OCI-LY3 (cell line): ENCODE measurements at regions not wholly inside any gene's neighbourhood (a gene's known extent, or its start where the extent isn't known, plus 50 kb on each side); places are given as distances from the start of the nearest gene placed in this dataset.

ENCODE experiments used
- H2AFZ ChIP-seq: fragments of 200-600, 300-600 bp; shearing (Covaris generic); 2 replicates; pipeline ENCODE4 v1.6.0; 2014; ENCODE audit warnings: antibody characterized with exemption, low read depth, low read length
- H3K27ac ChIP-seq: fragments of 200-600, 300-600 bp; sonication (generic); 2 replicates; pipeline ENCODE4 v1.5.1; 2014; ENCODE audit warnings: mild to moderate bottlenecking, low read length, moderate library complexity, mixed read lengths
- H3K27me3 ChIP-seq: fragments of 200-600, 300-600 bp; sonication (generic); 2 replicates; pipeline ENCODE4 v1.6.1; 2014; ENCODE audit warnings: low read depth, low read length, mixed read lengths
- H3K36me3 ChIP-seq: fragments of 200-600, 300-600 bp; sonication (generic); replicated peaks from 2 replicates; pipeline ENCODE3; 2014; ENCODE audit warnings: low read depth, low read length, mixed read lengths
- H3K4me1 ChIP-seq: fragments of 300-600, 200-600 bp; sonication (generic); 2 replicates; pipeline ENCODE4 v1.6.1; 2014; ENCODE audit warnings: low read length, mixed read lengths
- H3K4me2 ChIP-seq: fragments of 200-600, 300-600 bp; sonication (generic); 2 replicates; pipeline ENCODE4 v1.6.1; 2014; ENCODE audit warnings: low read length, mixed read lengths
- H3K4me3 ChIP-seq: fragments of 300-600, 200-600 bp; sonication (generic); 2 replicates; pipeline ENCODE4 v1.5.1; 2014; ENCODE audit warnings: antibody characterized with exemption, mild to moderate bottlenecking, low read length, moderate library complexity
- H3K79me2 ChIP-seq: fragments of 300-600, 200-600 bp; shearing (Covaris generic); 2 replicates; pipeline ENCODE4 v1.6.1; 2014; ENCODE audit warnings: mild to moderate bottlenecking, low read length, mixed read lengths
- H3K9ac ChIP-seq: fragments of 300-600, 200-600 bp; shearing (Covaris generic); 2 replicates; pipeline ENCODE4 v1.6.0; 2014; ENCODE audit warnings: mild to moderate bottlenecking, low read length, moderate library complexity
- H3K9me3 ChIP-seq: fragments of 200-600, 300-600 bp; shearing (Covaris generic); 2 replicates; pipeline ENCODE4 v1.6.1; 2014; ENCODE audit warnings: low read length, mixed read lengths; ENCODE audit not compliant: insufficient read depth
- H4K20me1 ChIP-seq: fragments of 200-600, 300-600 bp; sonication (generic); 2 replicates; pipeline ENCODE4 v1.6.1; 2016; ENCODE audit warnings: low read length, mixed read lengths; ENCODE audit not compliant: insufficient read depth
- EZH2phosphoT487 ChIP-seq: fragments of 200-600 bp; shearing (Covaris generic); IDR thresholded peaks from 2 replicates; pipeline ENCODE4 v1.6.1; 2018; ENCODE audit warnings: antibody characterized with exemption, mixed run types, low read depth
- TF ChIP-seq, protein P1 (sequence below): fragments of 200-600, 300-600 bp; sonication (generic); IDR thresholded peaks from 2 replicates; pipeline ENCODE4 v1.5.1; 2014; ENCODE audit warnings: antibody characterized with exemption, low read length, low read depth

DNA sequence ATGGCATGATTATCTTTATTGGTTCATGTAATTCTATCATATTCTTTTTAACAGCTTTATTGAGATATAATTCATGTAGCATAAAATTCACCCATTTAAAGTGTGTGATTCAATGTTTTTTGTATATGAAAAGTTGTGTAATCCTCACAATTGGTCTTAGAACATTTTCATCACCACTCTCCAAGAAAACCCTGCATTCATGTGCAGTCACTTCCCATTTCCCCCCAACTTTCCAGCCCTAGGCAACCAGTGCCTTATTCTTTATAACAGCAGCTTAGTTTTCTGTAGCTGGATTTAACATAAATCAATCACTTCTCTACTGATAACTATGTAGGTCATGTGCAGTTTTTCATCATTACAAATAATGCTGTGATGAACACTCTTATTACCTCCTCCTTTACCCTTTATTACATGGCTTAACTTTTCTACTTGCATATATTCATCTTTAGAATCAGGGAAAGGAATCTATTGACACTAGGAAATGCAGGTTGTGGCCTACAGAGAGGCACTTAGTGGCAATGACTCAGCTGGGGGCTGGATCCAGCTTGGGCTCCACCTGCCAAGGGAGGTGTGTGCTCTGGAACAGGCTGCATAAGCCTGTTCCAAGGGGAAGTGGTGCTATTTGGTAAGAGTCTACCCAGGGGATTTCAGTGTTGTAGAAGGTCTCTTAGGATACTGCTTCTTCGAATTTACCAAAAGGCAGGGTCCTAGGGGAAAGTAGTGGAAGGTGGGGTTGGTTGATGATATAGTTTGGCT is 89.1 kb downstream of the ETAA1 start:
- H3K9ac ChIP-seq = no peak overlapping the region
- no peaks in the 10 kb centered on the region for H3K9me3 ChIP-seq
- TF ChIP-seq, protein P1, sequence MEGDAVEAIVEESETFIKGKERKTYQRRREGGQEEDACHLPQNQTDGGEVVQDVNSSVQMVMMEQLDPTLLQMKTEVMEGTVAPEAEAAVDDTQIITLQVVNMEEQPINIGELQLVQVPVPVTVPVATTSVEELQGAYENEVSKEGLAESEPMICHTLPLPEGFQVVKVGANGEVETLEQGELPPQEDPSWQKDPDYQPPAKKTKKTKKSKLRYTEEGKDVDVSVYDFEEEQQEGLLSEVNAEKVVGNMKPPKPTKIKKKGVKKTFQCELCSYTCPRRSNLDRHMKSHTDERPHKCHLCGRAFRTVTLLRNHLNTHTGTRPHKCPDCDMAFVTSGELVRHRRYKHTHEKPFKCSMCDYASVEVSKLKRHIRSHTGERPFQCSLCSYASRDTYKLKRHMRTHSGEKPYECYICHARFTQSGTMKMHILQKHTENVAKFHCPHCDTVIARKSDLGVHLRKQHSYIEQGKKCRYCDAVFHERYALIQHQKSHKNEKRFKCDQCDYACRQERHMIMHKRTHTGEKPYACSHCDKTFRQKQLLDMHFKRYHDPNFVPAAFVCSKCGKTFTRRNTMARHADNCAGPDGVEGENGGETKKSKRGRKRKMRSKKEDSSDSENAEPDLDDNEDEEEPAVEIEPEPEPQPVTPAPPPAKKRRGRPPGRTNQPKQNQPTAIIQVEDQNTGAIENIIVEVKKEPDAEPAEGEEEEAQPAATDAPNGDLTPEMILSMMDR = no peak
- TF ChIP-seq EZH2phosphoT487 = no peak
- H3K4me1 ChIP-seq = no peaks in the 10 kb centered on the region
- H3K79me2 ChIP-seq = no peaks in the 10 kb centered on the region
- no peak overlapping the region for H3K27ac ChIP-seq
- H3K36me3 ChIP-seq = no peaks in the 10 kb centered on the region
- no peak overlapping the region for H2AFZ ChIP-seq
- H3K4me3 ChIP-seq = no peak overlapping the region
- no peaks in the 10 kb centered on the region for H3K27me3 ChIP-seq
- H3K4me2 ChIP-seq = no peak overlapping the region
- no peaks in the 10 kb centered on the region for H4K20me1 ChIP-seq

- H3K4me3 ChIP-seq = no peak overlapping the region
- no peak for TF ChIP-seq EZH2phosphoT487
- TF ChIP-seq, protein P1 = no peak
Measured at GRCh38 chr2:67487993-67488392, 90.9 kb downstream of the ETAA1 start.

GRCh38 chr2:67489396-67489795 is 92.3 kb downstream of the ETAA1 start:
- Histone ChIP-seq H3K36me3 (no peaks in the 10 kb centered on the region), H3K9ac (no peak overlapping the region), H2AFZ (no peak overlapping the region), H3K4me3 (no peak overlapping the region), H3K79me2 (no peaks in the 10 kb centered on the region), H3K27ac (no peak overlapping the region), H3K4me2 (no peak overlapping the region), H3K9me3 (no peaks in the 10 kb centered on the region), H4K20me1 (no peaks in the 10 kb centered on the region), H3K4me1 (no peaks in the 10 kb centered on the region), H3K27me3 (no peaks in the 10 kb centered on the region)
- TF ChIP-seq, protein P1 = no peak
- TF ChIP-seq EZH2phosphoT487 = no peak

More at GRCh38 chr2:67487993-67488392, 90.9 kb downstream of the ETAA1 start:
- no peak overlapping the region for H2AFZ ChIP-seq
- H3K79me2 ChIP-seq = no peaks in the 10 kb centered on the region
- H3K9ac ChIP-seq = no peak overlapping the region
- no peaks in the 10 kb centered on the region for H3K36me3 ChIP-seq
- H3K9me3 ChIP-seq = no peaks in the 10 kb centered on the region
- no peaks in the 10 kb centered on the region for H3K4me1 ChIP-seq
- H3K27ac ChIP-seq = no peak overlapping the region
- no peak overlapping the region for H3K4me2 ChIP-seq
- H3K27me3 ChIP-seq = no peaks in the 10 kb centered on the region
- H4K20me1 ChIP-seq = no peaks in the 10 kb centered on the region

DNA sequence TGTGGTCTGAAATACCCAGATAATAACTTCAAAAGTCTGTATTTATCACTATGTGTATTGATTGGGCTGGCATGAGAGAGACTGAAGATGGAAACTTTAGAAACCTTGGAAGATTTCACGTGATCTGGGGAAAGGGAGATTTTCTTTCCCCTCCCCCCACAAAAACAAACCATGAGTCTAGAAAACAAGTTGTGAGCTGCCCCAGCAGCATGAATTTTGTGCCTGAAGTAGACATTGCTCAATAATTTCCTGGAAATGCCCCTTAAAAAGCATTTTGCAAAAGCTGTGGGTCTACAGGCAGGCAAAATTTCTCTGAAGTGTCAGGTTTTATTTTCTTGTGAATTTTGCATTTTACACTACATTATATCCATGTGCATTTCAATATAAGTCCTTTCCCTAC is 101.8 kb downstream of the ETAA1 start:
- Histone ChIP-seq H3K4me1 (no peaks in the 10 kb centered on the region), H3K27me3 (no peaks in the 10 kb centered on the region), H3K79me2 (no peaks in the 10 kb centered on the region), H3K9me3 (no peaks in the 10 kb centered on the region; the same call in 1 of the 2 replicates), H3K9ac (no peak overlapping the region), H3K4me2 (no peak overlapping the region), H3K4me3 (no peak overlapping the region), H4K20me1 (no peaks in the 10 kb centered on the region), H3K36me3 (no peaks in the 10 kb centered on the region), H2AFZ (no peak overlapping the region), H3K27ac (no peak overlapping the region)
- TF ChIP-seq, protein P1 = no peak
- no peak for TF ChIP-seq EZH2phosphoT487
